HG03460 (cell line): ENCODE measurements at regions not wholly inside any gene's neighbourhood (a gene's known extent, or its start where the extent isn't known, plus 50 kb on each side); places are given as distances from the start of the nearest gene placed in this dataset.
A peak's percentile ranks its signal among the peaks of the same experiment; 100 is the strongest.
"Not testable (repeated sequence)": the region's sequence is repeated elsewhere in the genome, so short reads cannot be mapped to it uniquely, and the experiment has no call there.

ENCODE experiments used
- ATAC-seq: cut with Tn5 transposase; IDR thresholded peaks from one replicate; pipeline ENCODE4 v1.9.1; 2021; ENCODE audit not compliant: unreplicated experiment

- ATAC-seq: no peak
These were observed 171.5 kb upstream of the NAMPT start for GRCh38 chr7:106456329-106456728.

- ATAC-seq: no peak
These were observed 167.5 kb upstream of the NAMPT start for GRCh38 chr7:106452031-106452851.

GRCh38 chr7:106451171-106451570 lies 166.4 kb upstream of the NAMPT start:
- ATAC-seq: no peak

- ATAC-seq: no peak
These were observed 165.9 kb upstream of the NAMPT start for GRCh38 chr7:106450716-106451115.

DNA sequence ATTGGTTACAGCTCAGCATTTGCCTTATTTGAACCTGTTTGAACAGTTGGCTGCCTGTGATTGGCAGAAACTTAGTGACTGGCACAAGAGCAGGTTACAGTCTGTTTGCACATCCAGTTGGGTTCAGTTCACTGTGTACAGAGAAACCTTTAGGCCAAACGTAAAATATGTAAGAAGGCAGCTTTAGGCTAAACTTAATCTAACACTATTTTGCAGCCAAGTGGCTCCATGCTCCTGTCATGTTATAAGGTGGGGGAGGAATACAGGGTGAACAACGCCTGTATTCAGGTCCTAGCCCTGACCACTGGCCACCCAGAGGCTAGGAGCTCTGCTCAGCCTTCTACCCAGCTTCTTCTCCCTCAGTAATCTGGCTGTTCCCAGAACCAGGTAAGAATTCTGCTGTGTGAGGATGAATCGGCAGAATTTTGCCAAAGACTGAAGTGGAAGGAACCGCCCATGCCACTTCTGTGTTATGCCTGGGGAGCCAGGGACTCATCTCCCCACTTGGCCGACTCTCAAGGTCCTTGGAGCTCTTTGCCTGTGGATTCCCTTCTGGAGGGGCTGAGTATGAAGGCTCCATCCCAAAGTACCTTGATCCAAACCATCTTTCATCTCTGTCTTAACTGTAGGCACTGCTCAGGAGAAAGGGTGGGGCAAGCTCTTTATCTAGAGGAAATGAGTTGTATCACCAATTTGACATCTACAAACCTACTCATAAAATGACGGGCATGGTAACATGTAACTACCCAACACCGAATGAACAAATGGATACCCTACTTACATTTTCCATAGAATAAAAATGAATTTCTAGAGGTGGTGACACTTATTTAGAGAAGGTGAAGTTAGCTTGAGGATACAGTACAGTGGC lies 164.4 kb upstream of the NAMPT start:
- no peak for ATAC-seq

GRCh38 chr7:106448346-106448991 lies 163.7 kb upstream of the NAMPT start:
- no peak for ATAC-seq

DNA sequence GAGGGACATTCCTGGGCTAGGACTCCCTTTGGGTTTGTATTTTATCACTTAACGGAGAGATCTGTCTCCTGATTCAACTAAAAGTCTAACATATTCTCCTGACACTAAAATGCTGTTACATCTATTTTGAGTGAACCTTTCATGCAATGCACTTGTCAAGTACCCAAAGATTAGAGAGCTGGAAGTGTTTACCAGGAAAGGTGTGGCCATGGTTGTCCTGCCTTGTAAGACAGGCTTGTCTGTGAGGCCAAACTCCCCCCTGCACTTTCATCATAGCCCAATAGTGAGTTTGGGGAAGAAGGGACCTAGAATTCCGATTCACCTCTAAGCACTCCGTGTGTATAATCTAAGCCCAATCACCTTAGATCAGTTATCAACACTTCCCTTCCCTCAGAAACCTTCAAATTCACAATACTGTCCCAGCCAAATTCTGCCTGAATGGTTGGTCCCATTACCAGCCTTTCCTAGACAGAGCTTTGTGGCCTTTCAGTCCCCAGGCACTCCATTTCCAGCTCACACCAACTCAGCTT lies 162.6 kb upstream of the NAMPT start:
- ATAC-seq: no peak

- not testable (repeated sequence) for ATAC-seq
These were observed 160.6 kb upstream of the NAMPT start for GRCh38 chr7:106445366-106445765.

- ATAC-seq: no peak
These were observed 159.4 kb upstream of the NAMPT start for GRCh38 chr7:106444068-106444655.

- no peak for ATAC-seq
These were observed 158.4 kb upstream of the NAMPT start for GRCh38 chr7:106443156-106443555.

- ATAC-seq: no peak
These were observed 157.7 kb upstream of the NAMPT start for GRCh38 chr7:106442476-106442875.

DNA sequence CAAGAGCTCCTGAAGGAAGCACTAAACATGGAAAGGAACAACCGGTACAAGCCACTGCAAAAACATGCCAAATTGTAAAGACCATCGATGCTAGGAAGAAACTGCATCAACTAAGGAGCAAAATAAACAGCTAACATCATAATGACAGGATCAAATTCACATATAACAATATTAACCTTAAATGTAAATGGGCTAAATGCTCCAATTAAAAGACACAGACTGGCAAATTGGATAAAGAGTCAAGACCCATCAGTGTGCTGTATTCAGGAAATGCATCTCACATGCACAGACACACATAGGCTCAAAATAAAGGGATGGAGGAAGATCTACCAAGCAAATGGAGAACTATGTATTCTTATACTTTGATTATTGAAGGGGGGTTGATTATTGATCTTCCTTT lies 156.6 kb upstream of the NAMPT start:
- ATAC-seq: not testable (repeated sequence)

DNA sequence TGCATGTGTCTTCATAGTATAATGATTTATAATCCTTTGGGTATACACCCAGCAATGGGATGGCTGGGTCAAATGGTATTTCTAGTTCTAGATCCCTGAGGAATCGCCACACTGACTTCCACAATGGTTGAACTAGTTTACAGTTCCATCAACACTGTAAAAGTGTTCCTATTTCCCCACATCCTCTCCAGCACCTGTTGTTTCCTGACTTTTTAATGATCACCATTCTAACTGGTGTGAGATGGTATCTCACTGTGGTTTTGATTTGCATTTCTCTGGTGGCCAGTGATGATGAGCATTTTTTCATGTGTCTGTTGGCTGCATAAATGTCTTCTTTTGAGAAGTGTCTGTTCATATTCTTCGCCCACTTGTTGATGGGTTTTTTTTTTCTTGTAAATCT lies 152.2 kb upstream of the NAMPT start:
- ATAC-seq: not testable (repeated sequence)

DNA sequence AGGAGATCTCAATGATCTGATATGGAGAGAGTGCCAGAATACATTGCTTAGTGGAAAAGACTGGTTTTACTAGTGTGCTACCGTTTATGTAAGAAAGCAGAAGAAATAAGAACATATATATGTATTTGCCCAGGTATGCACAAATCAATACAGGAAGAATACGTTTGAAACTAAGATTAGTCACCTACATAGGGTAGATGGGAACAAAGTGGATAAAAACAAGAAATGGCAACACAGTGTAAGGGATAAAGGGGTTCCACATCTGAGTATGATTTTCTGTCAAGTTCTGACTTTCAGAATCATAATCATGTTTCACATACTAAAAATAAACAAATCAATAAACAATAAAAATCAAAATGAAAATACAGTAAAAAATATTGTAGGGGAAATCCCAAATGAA lies 148.6 kb upstream of the NAMPT start:
- no peak for ATAC-seq

DNA sequence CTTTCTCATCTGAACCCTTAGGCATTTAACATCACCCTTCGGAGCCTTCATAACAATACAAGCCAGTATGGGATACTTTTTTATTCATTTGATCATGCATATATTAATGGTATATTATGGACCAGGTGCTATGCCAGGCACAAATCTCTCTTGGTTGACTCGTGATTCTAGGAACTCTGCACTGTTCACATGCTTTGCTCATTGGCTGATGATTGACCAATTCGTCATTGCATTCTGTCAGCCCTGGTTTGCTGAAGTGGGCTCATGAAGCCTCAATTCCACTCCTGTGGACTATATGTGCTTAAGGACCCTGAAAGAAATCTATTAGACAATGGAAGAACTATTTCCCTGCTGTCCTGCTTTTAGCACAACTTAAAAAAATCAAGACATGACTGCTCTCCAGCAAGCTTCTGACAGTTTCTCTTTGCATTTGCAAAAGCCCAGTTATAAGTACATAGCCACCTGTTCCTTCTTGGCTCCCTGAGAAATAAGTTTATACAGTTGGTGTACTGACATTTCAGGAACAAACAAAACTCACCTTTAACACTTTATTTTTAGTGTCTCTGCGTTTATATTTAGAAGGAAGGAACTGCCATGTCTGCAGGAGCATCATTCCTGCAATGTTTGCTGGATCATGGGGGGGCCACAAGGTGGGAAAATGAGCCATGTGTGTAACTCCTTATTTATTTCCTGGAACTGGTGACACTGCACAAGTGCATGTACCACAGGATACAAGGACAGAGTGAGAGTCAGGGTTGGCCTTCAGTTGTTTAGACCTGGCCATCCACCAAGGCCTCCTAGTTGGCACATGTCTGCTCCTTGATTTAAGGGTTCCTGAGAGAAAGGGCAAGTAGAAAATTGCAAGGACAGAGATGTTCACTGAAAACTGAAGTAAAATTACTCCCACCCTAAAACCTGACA lies 146.0 kb upstream of the NAMPT start:
- ATAC-seq: no peak

DNA sequence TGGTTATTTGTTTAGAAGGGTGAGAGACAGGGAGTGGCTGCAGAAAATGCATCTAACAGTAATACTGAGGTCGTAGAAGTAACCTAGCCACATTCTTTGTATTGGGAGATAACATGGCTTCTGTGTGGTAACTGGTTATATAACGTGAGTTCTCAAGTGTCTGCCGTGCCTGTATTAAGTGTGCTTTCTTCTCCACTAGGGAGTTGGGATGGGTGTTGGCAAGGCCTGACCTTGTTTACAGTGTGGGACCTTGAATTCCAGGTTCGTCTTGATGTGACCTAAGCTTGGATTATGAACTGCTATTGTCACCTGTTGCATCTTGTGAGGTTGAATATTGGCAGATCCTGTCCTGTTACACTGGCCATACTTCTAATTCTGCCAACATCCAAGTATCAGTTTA lies 145.3 kb upstream of the NAMPT start:
- ATAC-seq: no peak

DNA sequence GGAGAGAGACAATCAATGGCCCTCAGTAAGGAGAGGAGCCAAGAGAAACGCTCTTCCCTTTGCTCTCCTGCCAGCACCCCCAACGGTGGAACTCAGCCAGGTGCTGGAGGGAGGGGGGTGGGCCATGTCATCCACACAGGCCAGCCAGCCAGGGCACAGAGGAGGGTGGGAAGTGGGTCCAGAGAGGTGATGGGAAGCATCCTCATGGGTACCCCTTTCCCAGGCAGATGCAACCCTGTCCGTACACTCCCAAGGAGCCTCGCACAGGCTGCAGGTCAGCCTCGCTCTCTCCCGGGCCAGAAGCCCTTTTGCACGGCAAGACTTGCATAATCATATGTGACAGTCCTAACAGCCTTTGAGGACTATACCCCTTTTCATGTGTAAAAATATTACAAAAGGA lies 142.0 kb upstream of the NAMPT start:
- ATAC-seq: no peak

DNA sequence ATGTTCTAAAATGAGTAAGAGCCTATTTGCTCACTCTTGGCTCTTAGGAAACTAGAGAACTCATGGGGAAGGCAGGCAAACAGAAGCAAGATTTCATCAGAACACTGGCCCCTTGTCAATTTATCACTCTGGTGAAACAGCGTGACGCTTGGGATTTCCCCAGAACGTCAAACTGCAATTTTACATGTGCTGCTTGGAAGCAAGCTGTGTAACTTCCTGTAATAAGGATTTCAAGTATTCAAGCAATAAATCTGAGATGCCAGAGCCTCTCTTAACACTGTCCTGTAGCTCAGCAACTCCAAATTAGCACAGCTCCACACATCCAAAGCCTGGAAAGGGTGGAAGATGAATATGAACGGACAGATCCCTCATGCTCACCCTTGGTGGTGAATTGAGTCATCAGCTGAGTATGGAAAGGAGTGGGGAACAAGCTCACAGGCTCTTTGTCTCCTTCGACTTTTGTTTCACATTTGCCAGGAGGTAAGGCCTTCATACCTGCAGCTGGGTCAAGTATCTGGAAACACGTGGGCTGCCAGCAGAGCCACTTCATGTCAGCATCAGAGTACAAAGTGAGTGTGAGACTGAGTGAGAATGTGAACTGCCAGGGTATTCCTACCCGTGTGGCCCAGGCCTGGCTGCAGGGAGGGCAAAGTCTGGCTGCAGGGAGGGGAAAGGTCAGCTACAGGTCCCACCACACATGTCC lies 140.4 kb upstream of the NAMPT start:
- ATAC-seq: peak; percentile 91

DNA sequence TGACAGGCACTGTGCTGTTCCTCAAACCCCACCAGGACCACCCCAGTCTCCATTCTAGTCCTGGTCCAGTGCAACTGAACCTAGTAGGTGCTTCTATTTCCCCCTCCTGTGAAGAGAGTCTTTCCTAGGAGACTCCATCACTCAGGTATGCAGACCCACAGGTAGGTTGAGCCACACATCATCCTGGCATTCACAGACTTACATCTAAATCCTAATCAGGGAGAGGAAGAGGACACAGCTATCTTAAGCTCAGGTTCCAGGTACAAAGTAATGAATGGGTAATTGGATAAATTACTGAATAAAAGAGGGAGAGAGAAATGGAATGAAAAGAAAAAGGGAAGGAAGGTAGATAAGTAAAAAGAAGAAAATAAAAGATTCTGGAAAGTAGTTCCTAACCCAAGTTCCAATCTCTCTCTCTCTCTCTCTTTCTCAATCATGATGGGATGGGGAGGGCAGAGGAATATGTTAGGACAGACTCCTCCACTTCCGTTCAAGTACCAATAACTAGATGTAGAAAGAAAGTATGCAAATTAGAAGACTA lies 139.8 kb upstream of the NAMPT start:
- ATAC-seq: no peak
